Ammon's horn (tissue), 1 donor: ENCODE measurements at regions not wholly inside any gene's neighbourhood (a gene's known extent, or its start where the extent isn't known, plus 50 kb on each side); places are given as distances from the start of the nearest gene placed in this dataset.

Source experiments
- DNase-seq: peaks from one replicate; pipeline ENCODE4 v3.0.0-alpha.2; 2016; ENCODE audit warnings: low spot score

GRCh38 chr5:158553195-158553961 is 546.3 kb downstream of the EBF1 start:
- no peak for DNase-seq

- no peak for DNase-seq
Observed at GRCh38 chr5:158552241-158552640, 547.5 kb downstream of the EBF1 start.

GRCh38 chr5:158549311-158549710 is 550.4 kb downstream of the EBF1 start:
- DNase-seq: no peak

GRCh38 chr5:158546748-158547147 is 553.0 kb downstream of the EBF1 start:
- DNase-seq: no peak

GRCh38 chr5:158545949-158546530 is 553.7 kb downstream of the EBF1 start:
- DNase-seq: no peak

GRCh38 chr5:158544388-158545339 is 555.1 kb downstream of the EBF1 start:
- DNase-seq: no peak

GRCh38 chr5:158543539-158544387 is 556.0 kb downstream of the EBF1 start:
- no peak for DNase-seq

GRCh38 chr5:158541536-158542297 is 558.0 kb downstream of the EBF1 start:
- DNase-seq: no peak

GRCh38 chr5:158538506-158539074 is 561.1 kb downstream of the EBF1 start:
- DNase-seq: no peak

- DNase-seq: no peak
Observed at GRCh38 chr5:158537366-158537765, 562.4 kb downstream of the EBF1 start.

- no peak for DNase-seq
Observed at GRCh38 chr5:158534203-158534602, 565.5 kb downstream of the EBF1 start.

GRCh38 chr5:158532739-158533138 is 567.0 kb downstream of the EBF1 start:
- no peak for DNase-seq

GRCh38 chr5:158531860-158532259 is 567.9 kb downstream of the EBF1 start:
- no peak for DNase-seq

- DNase-seq: no peak
Observed at GRCh38 chr5:158530115-158530514, 569.6 kb downstream of the EBF1 start.

GRCh38 chr5:158529454-158529853 is 570.3 kb downstream of the EBF1 start:
- DNase-seq: no peak

GRCh38 chr5:158525663-158526062 is 574.1 kb downstream of the EBF1 start:
- no peak for DNase-seq

- no peak for DNase-seq
Observed at GRCh38 chr5:158524070-158524469, 575.6 kb downstream of the EBF1 start.

- no peak for DNase-seq
Observed at GRCh38 chr5:158522776-158523175, 576.9 kb downstream of the EBF1 start.

- DNase-seq: no peak
Observed at GRCh38 chr5:158521995-158522394, 577.7 kb downstream of the EBF1 start.

GRCh38 chr5:158519433-158520021 is 580.2 kb downstream of the EBF1 start:
- no peak for DNase-seq
